Liver (tissue), 8 donors: ENCODE measurements at regions not wholly inside any gene's neighbourhood (a gene's known extent, or its start where the extent isn't known, plus 50 kb on each side); places are given as distances from the start of the nearest gene placed in this dataset.

Source experiments
- DNase-seq: peaks from one replicate; pipeline ENCODE4 v3.0.0-alpha.2; 2017; ENCODE audit warnings: low spot score
- H3K27ac ChIP-seq, 2 donors: one replicate each; pipeline ENCODE4 v1.7.0; 2013; ENCODE audit warnings: inconsistent platforms in 2 of 2, low read length in 2 of 2, control low read depth in 1 of 2, low read depth in 1 of 2, mild to moderate bottlenecking in 1 of 2
- H3K27me3 ChIP-seq, 4 donors: one replicate each; pipeline versions ENCODE4 v1.6.1 to v1.7.0; 2013; ENCODE audit warnings: low read length in 3 of 4, inconsistent platforms in 1 of 4, mild to moderate bottlenecking in 1 of 4, moderate library complexity in 1 of 4; ENCODE audit not compliant: control insufficient read depth in 4 of 4, insufficient read depth in 4 of 4
- H3K36me3 ChIP-seq, 4 donors: one replicate each; pipeline versions ENCODE4 v1.6.1 to v1.7.0; 2013; ENCODE audit warnings: low read length in 3 of 4, mild to moderate bottlenecking in 3 of 4, low read depth in 1 of 4, moderate library complexity in 1 of 4; ENCODE audit not compliant: control insufficient read depth in 4 of 4, insufficient read depth in 3 of 4
- H3K4me1 ChIP-seq, 4 donors: one replicate each; pipeline versions ENCODE4 v1.6.1 to v1.7.0; 2013; ENCODE audit warnings: low read length in 3 of 4, mild to moderate bottlenecking in 3 of 4, moderate library complexity in 1 of 4; ENCODE audit not compliant: control insufficient read depth in 4 of 4, insufficient read depth in 4 of 4
- H3K4me3 ChIP-seq, 3 donors: one replicate each; pipeline versions ENCODE4 v1.6.1 to v1.7.0; 2013; ENCODE audit warnings: low read length in 3 of 3, control low read depth in 1 of 3, low read depth in 1 of 3, mild to moderate bottlenecking in 1 of 3
- H3K9ac ChIP-seq, 2 donors: one replicate each; pipeline ENCODE4 v1.7.0; 2013; ENCODE audit warnings: low read length in 2 of 2, mild to moderate bottlenecking in 2 of 2, moderate library complexity in 2 of 2, control low read depth in 1 of 2, low read depth in 1 of 2
- H3K9me3 ChIP-seq, 4 donors: one replicate each; pipeline versions ENCODE4 v1.6.1 to v1.7.0; 2013; ENCODE audit warnings: low read length in 3 of 4; ENCODE audit not compliant: control insufficient read depth in 4 of 4
- ATF3 ChIP-seq: IDR thresholded peaks from 2 replicates; pipeline ENCODE4 v1.6.1; 2016; ENCODE audit warnings: antibody characterized with exemption
- CTCF ChIP-seq: fragments of 150-350 bp; IDR thresholded peaks from 2 replicates; pipeline ENCODE4 v1.5.1; 2017; ENCODE audit warnings: improper control_type of control experiment, low read depth, low read length; ENCODE audit not compliant: missing input control
- EGR1 ChIP-seq, 2 donors: IDR thresholded peaks; 2 replicates each; pipeline ENCODE4 v1.6.1; 2016 to 2018; ENCODE audit warnings: antibody characterized with exemption in 2 of 2, low read depth in 2 of 2
- FOXA1 ChIP-seq: IDR thresholded peaks from 2 replicates; pipeline ENCODE4 v1.6.1; 2016; ENCODE audit warnings: antibody characterized with exemption
- FOXA2 ChIP-seq: IDR thresholded peaks from 2 replicates; pipeline ENCODE4 v1.6.1; 2016; ENCODE audit warnings: antibody characterized with exemption
- GABPA ChIP-seq, 2 donors: IDR thresholded peaks in 1 of 2; conservative IDR thresholded peaks in 1 of 2; 2 replicates each; pipeline ENCODE4 v1.6.1; 2016; ENCODE audit warnings: antibody characterized with exemption in 2 of 2, mild to moderate bottlenecking in 1 of 2, moderate library complexity in 1 of 2
- HNF4A ChIP-seq, 2 donors: conservative IDR thresholded peaks; 2 replicates each; pipeline ENCODE4 v1.6.1; 2016; ENCODE audit warnings: antibody characterized with exemption in 2 of 2, mild to moderate bottlenecking in 2 of 2
- HNF4G ChIP-seq: IDR thresholded peaks from 2 replicates; pipeline ENCODE4 v1.6.1; 2016; ENCODE audit warnings: antibody characterized with exemption
- JUND ChIP-seq, 2 donors: IDR thresholded peaks; 2 replicates each; pipeline ENCODE4 v1.6.1; 2016; ENCODE audit warnings: antibody characterized with exemption in 2 of 2
- MAX ChIP-seq: IDR thresholded peaks from 2 replicates; pipeline ENCODE4 v1.6.1; 2016; ENCODE audit warnings: antibody characterized with exemption
- NR2F2 ChIP-seq: IDR thresholded peaks from 2 replicates; pipeline ENCODE4 v1.6.1; 2016; ENCODE audit warnings: antibody characterized with exemption
- RAD21 ChIP-seq, 2 donors: IDR thresholded peaks; 2 replicates each; pipeline ENCODE4 v1.6.1; 2016; ENCODE audit warnings: antibody characterized with exemption in 2 of 2, mild to moderate bottlenecking in 2 of 2
- REST ChIP-seq: IDR thresholded peaks from 2 replicates; pipeline ENCODE4 v1.6.1; 2016; ENCODE audit warnings: antibody characterized with exemption, mild to moderate bottlenecking
- RXRA ChIP-seq, 2 donors: IDR thresholded peaks; 2 replicates each; pipeline ENCODE4 v1.6.1; 2017 to 2018; ENCODE audit warnings: antibody characterized with exemption in 2 of 2, mild to moderate bottlenecking in 1 of 2
- SP1 ChIP-seq: IDR thresholded peaks from 2 replicates; pipeline ENCODE4 v1.6.1; 2018; ENCODE audit warnings: antibody characterized with exemption, mild to moderate bottlenecking
- TAF1 ChIP-seq: conservative IDR thresholded peaks from 2 replicates; pipeline ENCODE4 v1.6.1; 2016; ENCODE audit warnings: antibody characterized with exemption, mild to moderate bottlenecking
- YY1 ChIP-seq: IDR thresholded peaks from 2 replicates; pipeline ENCODE4 v1.6.1; 2016; ENCODE audit warnings: antibody characterized with exemption, mild to moderate bottlenecking
- ZBTB33 ChIP-seq: IDR thresholded peaks from 2 replicates; pipeline ENCODE4 v1.6.1; 2016; ENCODE audit warnings: antibody characterized with exemption
- WGBS: extraction: QIAGEN DNeasy Blood & Tissue Kit; methylation state at CpG from one replicate; pipeline ENCODE4 v1.1.7; 2013; 5-methylcytosine and 5-hydroxymethylcytosine counted together
- donor health status: healthy.
- donor health status: healthy.
- donor health status: healthy.
- donor health status: healthy.
- donor health status: healthy.

GRCh38 chr4:151988591-151988990 is 227.8 kb upstream of the GATB start:
- H3K9me3 ChIP-seq: peaks cover 0 to 2% (median 0%) of the 10 kb centered on the region in 4 donors
- TF ChIP-seq EGR1 (IDR thresholded peaks at IDR 0.05; ENCODE audit: low read depth in 2 of 2) (no peak), CTCF (no peak), FOXA1 (no peak), JUND (IDR thresholded peaks at IDR 0.05) (no peak), ATF3 (no peak), HNF4A (conservative IDR thresholded peaks at IDR 0.05) (no peak)
- peaks cover 0 to 2% (median under 1%) of the 10 kb centered on the region in 4 donors for H3K4me1 ChIP-seq
- H3K27me3 ChIP-seq: no peaks in the 10 kb centered on the region
- DNase-seq: no peak
- no peak overlapping the region for H3K9ac ChIP-seq
- H3K36me3 ChIP-seq: no peaks in the 10 kb centered on the region
- 91% methylated on average over 2 of the region's 2 CpGs for WGBS
- no peak overlapping the region for H3K27ac ChIP-seq
- H3K4me3 ChIP-seq: no peak overlapping the region

GRCh38 chr4:151987606-151988005 is 226.8 kb upstream of the GATB start:
- H3K36me3 ChIP-seq: no peaks in the 10 kb centered on the region
- TF ChIP-seq FOXA2 (no peak), NR2F2 (no peak), JUND (IDR thresholded peaks at IDR 0.05) (no peak), HNF4A (conservative IDR thresholded peaks at IDR 0.05) (no peak)

GRCh38 chr4:151983854-151984253 is 223.0 kb upstream of the GATB start:
- Histone ChIP-seq H3K9me3 (peaks cover 0 to 2% (median 0%) of the 10 kb centered on the region in 4 donors), H3K27me3 (no peaks in the 10 kb centered on the region), H3K4me3 (no peak overlapping the region), H3K4me1 (peaks cover 0 to 4% (median 0%) of the 10 kb centered on the region in 4 donors), H3K27ac (no peak overlapping the region), H3K9ac (no peak overlapping the region), H3K36me3 (no peaks in the 10 kb centered on the region)
- 53% methylated on average over 3 of the region's 3 CpGs for WGBS
- no peak for DNase-seq
- no peak for TF ChIP-seq TAF1
- TF ChIP-seq NR2F2: no peak
- TF ChIP-seq FOXA1: no peak
- TF ChIP-seq RXRA (IDR thresholded peaks at IDR 0.05): peak; percentile 6 to 48
- TF ChIP-seq GABPA (IDR thresholded peaks at IDR 0.05 in 1 of 2, conservative IDR thresholded peaks at IDR 0.05 in 1 of 2): no peak
- TF ChIP-seq ATF3: no peak
- TF ChIP-seq YY1: no peak
- peak; percentile 27 for TF ChIP-seq ZBTB33
- TF ChIP-seq HNF4A (conservative IDR thresholded peaks at IDR 0.05): peak; percentile 16 to 43
- TF ChIP-seq HNF4G: no peak
- no peak for TF ChIP-seq CTCF
- TF ChIP-seq JUND (IDR thresholded peaks at IDR 0.05): peak in 1 of 2 donors; percentile 8
- TF ChIP-seq REST: no peak
- TF ChIP-seq SP1: no peak
- peak in 1 of 2 donors; percentile 43 for TF ChIP-seq EGR1 (IDR thresholded peaks at IDR 0.05; ENCODE audit: low read depth in 2 of 2)
- peak; percentile 81 for TF ChIP-seq MAX
- TF ChIP-seq RAD21 (IDR thresholded peaks at IDR 0.05): no peak

More at GRCh38 chr4:151987606-151988005, 226.8 kb upstream of the GATB start:
- no peak for DNase-seq
- H3K9ac ChIP-seq: no peak overlapping the region
- H3K4me3 ChIP-seq: no peak overlapping the region
- 83% methylated on average over 4 of the region's 4 CpGs for WGBS
- H3K4me1 ChIP-seq: peaks cover 0 to 4% (median 0%) of the 10 kb centered on the region in 4 donors
- H3K27ac ChIP-seq: no peak overlapping the region
- H3K27me3 ChIP-seq: no peaks in the 10 kb centered on the region
- peaks cover 0 to 2% (median 0%) of the 10 kb centered on the region in 4 donors for H3K9me3 ChIP-seq
